Body of pancreas (tissue), 4 donors: ENCODE measurements at regions not wholly inside any gene's neighbourhood (a gene's known extent, or its start where the extent isn't known, plus 50 kb on each side); places are given as distances from the start of the nearest gene placed in this dataset.
"Not testable (repeated sequence)": the region's sequence is repeated elsewhere in the genome, so short reads cannot be mapped to it uniquely, and the experiment has no call there.

Source experiments
- ATAC-seq: fragments of 150-250 bp; one replicate; pipeline ENCODE4 v1.9.1; 2016
- DNase-seq, 4 donors: peaks; one replicate each; pipeline ENCODE4 v3.0.0-alpha.2; 2019
- H3K27ac ChIP-seq, 4 donors: fragments of 200-600 bp; sonication (generic); 1 replicate in 3 of 4; 2 replicates in 1 of 4; pipeline versions ENCODE4 v1.5.1 to v1.6.1; 2016 to 2019; ENCODE audit warnings: mild to moderate bottlenecking in 1 of 4, mixed read lengths in 1 of 4, moderate library complexity in 1 of 4
- H3K27me3 ChIP-seq, 2 donors: fragments of 200-600 bp; sonication (generic); one replicate each; pipeline ENCODE4 v1.6.0; 2016; ENCODE audit warnings: mild to moderate bottlenecking in 1 of 2
- H3K36me3 ChIP-seq, 2 donors: fragments of 200-600 bp; sonication (generic); replicated peaks in 1 of 2; 2 replicates each; pipeline ENCODE4 v1.5.1; 2016; ENCODE audit warnings: low read depth in 2 of 2; ENCODE audit not compliant: insufficient read depth in 1 of 2
- H3K4me1 ChIP-seq: fragments of 200-600 bp; sonication (generic); one replicate; pipeline ENCODE4 v1.6.0; 2016
- H3K4me3 ChIP-seq, 2 donors: fragments of 200-600 bp; sonication (generic); 1 replicate in 1 of 2; 2 replicates in 1 of 2; pipeline ENCODE4 v1.5.1; 2016 to 2019
- H3K9me3 ChIP-seq, 3 donors: fragments of 200-600 bp; sonication (generic); 1 replicate in 2 of 3; 2 replicates in 1 of 3; pipeline ENCODE4 v1.5.1; 2016
- CTCF ChIP-seq, 7 experiments: fragments of 450-650 bp in 4 of 7; fragments of 200-600 bp in 3 of 7; sonication (generic) in 3 of 7; IDR thresholded peaks; one replicate each; pipeline ENCODE4 v1.5.1; 2016 to 2019; ENCODE audit warnings: antibody characterized with exemption in 7 of 7
- POLR2A ChIP-seq, 3 donors: fragments of 450-650 bp; IDR thresholded peaks; one replicate each; pipeline ENCODE4 v1.6.1; 2016; ENCODE audit warnings: antibody characterized with exemption in 3 of 3, mild to moderate bottlenecking in 2 of 3
- WGBS, 2 donors: methylation state at CpG; one replicate each; pipeline ENCODE4 v1.1.5; 2017; 5-methylcytosine and 5-hydroxymethylcytosine counted together
- intact Hi-C: fragments of 100-400 bp; cut with DNase I; formaldehyde crosslinking; loops from one replicate; pipeline ENCODE4 v1.15.1; 2023

GRCh38 chr13:26488236-26489003, 69.1 kb upstream of the WASF3 start:
- no peaks in the 10 kb centered on the region for H3K4me1 ChIP-seq
- no peaks in the 10 kb centered on the region for H3K27me3 ChIP-seq
- H3K36me3 ChIP-seq, result no peaks in the 10 kb centered on the region
- 66 to 75% methylated on average over 17 to 18 of the region's 18 CpGs for WGBS, 2 donors
- DNase-seq (no peak), ATAC-seq (no peak)
- intact Hi-C loops, result no loop called here
- H3K4me3 ChIP-seq, result no peak overlapping the region
- no peak overlapping the region for H3K27ac ChIP-seq
- TF ChIP-seq POLR2A (IDR thresholded peaks at IDR 0.05) (no peak), CTCF (IDR thresholded peaks at IDR 0.05) (no peak)
- H3K9me3 ChIP-seq, result no peaks in the 10 kb centered on the region

GRCh38 chr13:26492301-26492700, 65.2 kb upstream of the WASF3 start:
- H3K27me3 ChIP-seq, H3K9me3 ChIP-seq, H3K4me1 ChIP-seq, H3K4me3 ChIP-seq, H3K27ac ChIP-seq, H3K36me3 ChIP-seq, ATAC-seq, DNase-seq: not testable (repeated sequence)
- intact Hi-C loops, result loop anchor here (5.0 kb wide), 1 partner anchor 310 kb away; no protein-coding TSS in a partner anchor
- WGBS, 2 donors, result 82 to 86% methylated on average over 5 of the region's 5 CpGs

GRCh38 chr13:26494571-26495195, 62.8 kb upstream of the WASF3 start:
- Histone ChIP-seq H3K4me1 (no peaks in the 10 kb centered on the region), H3K4me3 (no peak overlapping the region), H3K36me3 (no peaks in the 10 kb centered on the region), H3K27ac (no peak overlapping the region), H3K9me3 (no peaks in the 10 kb centered on the region), H3K27me3 (no peaks in the 10 kb centered on the region)
- ATAC-seq (no peak), DNase-seq (no peak)
- 45 to 49% methylated on average over 8 of the region's 8 CpGs for WGBS, 2 donors
- intact Hi-C loops, result loop anchor here (5.0 kb wide), 2 partner anchors 302 to 312 kb away; no protein-coding TSS in a partner anchor
- TF ChIP-seq POLR2A (IDR thresholded peaks at IDR 0.05) (no peak), CTCF (IDR thresholded peaks at IDR 0.05) (no peak)

- H3K9me3 ChIP-seq, result no peaks in the 10 kb centered on the region
- no peaks in the 10 kb centered on the region for H3K4me1 ChIP-seq
- intact Hi-C loops, result loop anchor here (5.0 kb wide), 1 partner anchor 303 kb away; no protein-coding TSS in a partner anchor
- no peak overlapping the region for H3K4me3 ChIP-seq
- no peaks in the 10 kb centered on the region for H3K27me3 ChIP-seq
- no peak overlapping the region for H3K27ac ChIP-seq
- no peak for TF ChIP-seq CTCF (IDR thresholded peaks at IDR 0.05)
- TF ChIP-seq POLR2A (IDR thresholded peaks at IDR 0.05), result no peak
- no peak for ATAC-seq
- no peak for DNase-seq
- H3K36me3 ChIP-seq, result no peaks in the 10 kb centered on the region
- WGBS, 2 donors, result 31 to 35% methylated on average over 3 of the region's 3 CpGs
Observed at GRCh38 chr13:26495750-26496149, 61.7 kb upstream of the WASF3 start.

GRCh38 chr13:26497968-26498511, 59.4 kb upstream of the WASF3 start:
- H3K27ac ChIP-seq, result no peak overlapping the region
- intact Hi-C loops, result loop anchor here (5.0 kb wide), 1 partner anchor 306 kb away; no protein-coding TSS in a partner anchor
- no peaks in the 10 kb centered on the region for H3K27me3 ChIP-seq
- H3K36me3 ChIP-seq, result no peaks in the 10 kb centered on the region
- DNase-seq (no peak), ATAC-seq (no peak)
- no peaks in the 10 kb centered on the region for H3K9me3 ChIP-seq
- H3K4me3 ChIP-seq, result no peak overlapping the region
- 57 to 62% methylated on average over 5 of the region's 5 CpGs for WGBS, 2 donors
- TF ChIP-seq POLR2A (IDR thresholded peaks at IDR 0.05) (no peak), CTCF (IDR thresholded peaks at IDR 0.05) (no peak)
- H3K4me1 ChIP-seq, result no peaks in the 10 kb centered on the region
